HUES6 (cell line): ENCODE measurements at regions not wholly inside any gene's neighbourhood (a gene's known extent, or its start where the extent isn't known, plus 50 kb on each side); places are given as distances from the start of the nearest gene placed in this dataset.

Experiments used
- H3K27ac ChIP-seq: 2 replicates; pipeline ENCODE4 v1.7.0; 2013; ENCODE audit warnings: low read depth, mild to moderate bottlenecking, low read length, inconsistent platforms
- H3K27me3 ChIP-seq: 2 replicates; pipeline ENCODE4 v1.6.1; 2013; ENCODE audit warnings: low read length; ENCODE audit not compliant: control insufficient read depth, insufficient read depth
- H3K36me3 ChIP-seq: 2 replicates; pipeline ENCODE4 v1.6.1; 2013; ENCODE audit warnings: low read length; ENCODE audit not compliant: control insufficient read depth, insufficient read depth
- H3K4me1 ChIP-seq: 2 replicates; pipeline ENCODE4 v1.6.1; 2013; ENCODE audit warnings: low read length; ENCODE audit not compliant: control insufficient read depth, insufficient read depth
- H3K4me3 ChIP-seq: 2 replicates; pipeline ENCODE4 v1.5.1; 2013; ENCODE audit warnings: low read depth, low read length
- H3K9ac ChIP-seq: one replicate; pipeline ENCODE4 v1.6.1; 2013; ENCODE audit warnings: mild to moderate bottlenecking, low read length
- H3K9me3 ChIP-seq: 2 replicates; pipeline ENCODE4 v1.6.1; 2013; ENCODE audit warnings: low read depth, low read length; ENCODE audit not compliant: control insufficient read depth, insufficient read depth

- no peak overlapping the region for H3K4me3 ChIP-seq
- no peaks in the 10 kb centered on the region for H3K9me3 ChIP-seq
- no peak overlapping the region for H3K9ac ChIP-seq
- no peaks in the 10 kb centered on the region for H3K36me3 ChIP-seq
- no peak overlapping the region for H3K27ac ChIP-seq
- no peaks in the 10 kb centered on the region for H3K27me3 ChIP-seq
- H3K4me1 ChIP-seq = peaks cover 16% of the 10 kb centered on the region
Measured at GRCh38 chr10:29057822-29058331, 231.0 kb upstream of the LYZL1 start.

GRCh38 chr10:29063806-29064644 lies 224.8 kb upstream of the LYZL1 start:
- Histone ChIP-seq H3K4me1 (peaks cover 11% of the 10 kb centered on the region; the same call in 1 of the 2 replicates), H3K36me3 (no peaks in the 10 kb centered on the region), H3K4me3 (no peak overlapping the region), H3K27ac (no peak overlapping the region), H3K9me3 (no peaks in the 10 kb centered on the region), H3K9ac (no peak overlapping the region), H3K27me3 (no peaks in the 10 kb centered on the region)

- H3K9ac ChIP-seq = no peak overlapping the region
- H3K36me3 ChIP-seq = no peaks in the 10 kb centered on the region
- H3K27me3 ChIP-seq = no peaks in the 10 kb centered on the region
- no peak overlapping the region for H3K4me3 ChIP-seq
- peaks cover 18% of the 10 kb centered on the region; the same call in 1 of the 2 replicates for H3K4me1 ChIP-seq
- no peak overlapping the region for H3K27ac ChIP-seq
- no peaks in the 10 kb centered on the region for H3K9me3 ChIP-seq
Measured at GRCh38 chr10:29064680-29065079, 224.2 kb upstream of the LYZL1 start.

GRCh38 chr10:29067161-29067560 lies 221.7 kb upstream of the LYZL1 start:
- Histone ChIP-seq H3K27ac (no peak overlapping the region), H3K9me3 (no peaks in the 10 kb centered on the region), H3K4me1 (peaks cover 21% of the 10 kb centered on the region; the same call in 1 of the 2 replicates), H3K27me3 (no peaks in the 10 kb centered on the region), H3K9ac (no peak overlapping the region), H3K36me3 (no peaks in the 10 kb centered on the region), H3K4me3 (no peak overlapping the region)

- Histone ChIP-seq H3K36me3 (no peaks in the 10 kb centered on the region), H3K4me3 (no peak overlapping the region), H3K4me1 (peaks cover 21% of the 10 kb centered on the region; the same call in 1 of the 2 replicates), H3K9me3 (no peaks in the 10 kb centered on the region), H3K27ac (no peak overlapping the region; the same call in 1 of the 2 replicates), H3K9ac (no peak overlapping the region), H3K27me3 (no peaks in the 10 kb centered on the region)
Measured at GRCh38 chr10:29067628-29068027, 221.2 kb upstream of the LYZL1 start.

- Histone ChIP-seq H3K9me3 (no peaks in the 10 kb centered on the region), H3K27ac (peak overlapping the region; percentile 23; the same call in 1 of the 2 replicates), H3K27me3 (no peaks in the 10 kb centered on the region), H3K9ac (peak overlapping the region; percentile 45), H3K4me1 (peaks cover 21% of the 10 kb centered on the region; the same call in 1 of the 2 replicates), H3K36me3 (no peaks in the 10 kb centered on the region), H3K4me3 (no peak overlapping the region)
Measured at GRCh38 chr10:29068302-29068701, 220.6 kb upstream of the LYZL1 start.

- H3K4me1 ChIP-seq = peaks cover 19% of the 10 kb centered on the region; the same call in 1 of the 2 replicates
- H3K36me3 ChIP-seq = no peaks in the 10 kb centered on the region
- no peaks in the 10 kb centered on the region for H3K9me3 ChIP-seq
- no peak overlapping the region for H3K4me3 ChIP-seq
- H3K27ac ChIP-seq = peak overlapping the region; percentile 23; the same call in 1 of the 2 replicates
- no peaks in the 10 kb centered on the region for H3K27me3 ChIP-seq
- peak overlapping the region; percentile 45 for H3K9ac ChIP-seq
Measured at GRCh38 chr10:29068966-29069365, 219.9 kb upstream of the LYZL1 start.

GRCh38 chr10:29069941-29070340 lies 218.9 kb upstream of the LYZL1 start:
- Histone ChIP-seq H3K9ac (no peak overlapping the region), H3K9me3 (no peaks in the 10 kb centered on the region), H3K27me3 (no peaks in the 10 kb centered on the region), H3K4me1 (peaks cover 17% of the 10 kb centered on the region; the same call in 1 of the 2 replicates), H3K36me3 (no peaks in the 10 kb centered on the region), H3K27ac (no peak overlapping the region; the same call in 1 of the 2 replicates), H3K4me3 (no peak overlapping the region)

GRCh38 chr10:29078919-29079318 lies 210.0 kb upstream of the LYZL1 start:
- Histone ChIP-seq H3K9me3 (no peaks in the 10 kb centered on the region), H3K36me3 (no peaks in the 10 kb centered on the region), H3K27ac (0 out of 2 replicates have a peak overlapping the region, but pooled peaks have one; percentile 19)

GRCh38 chr10:29081231-29081630 lies 207.6 kb upstream of the LYZL1 start:
- no peaks in the 10 kb centered on the region for H3K36me3 ChIP-seq
- no peaks in the 10 kb centered on the region for H3K27me3 ChIP-seq
- H3K4me3 ChIP-seq = no peak overlapping the region
- no peaks in the 10 kb centered on the region for H3K9me3 ChIP-seq
- H3K4me1 ChIP-seq = peaks cover 22% of the 10 kb centered on the region
- no peak overlapping the region for H3K27ac ChIP-seq
- H3K9ac ChIP-seq = no peak overlapping the region

More at GRCh38 chr10:29078919-29079318, 210.0 kb upstream of the LYZL1 start:
- Histone ChIP-seq H3K4me1 (peaks cover 22% of the 10 kb centered on the region), H3K27me3 (no peaks in the 10 kb centered on the region), H3K9ac (no peak overlapping the region), H3K4me3 (no peak overlapping the region)
